BLaER1 (cell line): ENCODE measurements at regions not wholly inside any gene's neighbourhood (a gene's known extent, or its start where the extent isn't known, plus 50 kb on each side); places are given as distances from the start of the nearest gene placed in this dataset.

ENCODE experiments used
- H3K27ac ChIP-seq: shearing (Covaris generic); formaldehyde crosslinking; 2 replicates; pipeline ENCODE4 v1.8.1; 2022
- H3K27me3 ChIP-seq: shearing (Covaris generic); formaldehyde crosslinking; 2 replicates; pipeline ENCODE4 v1.8.1; 2022
- H3K36me3 ChIP-seq: shearing (Covaris generic); formaldehyde crosslinking; 2 replicates; pipeline ENCODE4 v1.8.1; 2022
- H3K4me1 ChIP-seq: shearing (Covaris generic); formaldehyde crosslinking; 2 replicates; pipeline ENCODE4 v1.8.1; 2022
- H3K4me2 ChIP-seq: shearing (Covaris generic); formaldehyde crosslinking; 2 replicates; pipeline ENCODE4 v1.8.1; 2022
- H3K4me3 ChIP-seq: shearing (Covaris generic); formaldehyde crosslinking; 2 replicates; pipeline ENCODE4 v1.8.1; 2022
- H3K9ac ChIP-seq: shearing (Covaris generic); formaldehyde crosslinking; 2 replicates; pipeline ENCODE4 v1.8.1; 2022
- H3K9me3 ChIP-seq: shearing (Covaris generic); formaldehyde crosslinking; 2 replicates; pipeline ENCODE4 v1.8.1; 2022
- H4K20me1 ChIP-seq: shearing (Covaris generic); formaldehyde crosslinking; 2 replicates; pipeline ENCODE4 v1.8.1; 2022
- Cebpa-rat ChIP-seq: shearing (Covaris generic); IDR thresholded peaks from 2 replicates; pipeline ENCODE4 v1.8.1; 2022

DNA sequence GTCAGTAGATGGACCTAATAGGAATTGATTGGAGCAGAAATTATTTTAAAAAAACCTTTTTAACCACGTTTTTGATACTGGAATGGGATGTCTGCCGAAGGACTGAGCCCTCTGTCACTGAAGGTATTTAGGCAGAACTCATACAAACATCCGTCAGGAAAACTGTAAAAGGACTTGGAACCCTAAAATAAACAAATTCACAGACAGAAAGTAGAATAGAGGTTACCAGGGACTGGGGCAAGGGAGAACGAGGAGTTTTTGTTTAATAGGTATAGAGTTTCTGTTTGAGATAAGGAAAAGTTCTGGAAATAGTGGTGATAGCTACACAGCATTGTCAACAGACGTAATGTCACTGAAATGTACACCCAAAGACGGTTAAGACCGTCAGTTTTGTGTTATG, 105.5 kb downstream of the BCOR start:
- Histone ChIP-seq H3K4me3 (no peak overlapping the region), H3K9me3 (no peaks in the 10 kb centered on the region), H3K4me1 (no peaks in the 10 kb centered on the region), H3K36me3 (no peaks in the 10 kb centered on the region), H4K20me1 (no peaks in the 10 kb centered on the region), H3K4me2 (no peak overlapping the region), H3K27me3 (no peaks in the 10 kb centered on the region), H3K9ac (no peak overlapping the region), H3K27ac (no peak overlapping the region)
- TF ChIP-seq Cebpa-rat = no peak

DNA sequence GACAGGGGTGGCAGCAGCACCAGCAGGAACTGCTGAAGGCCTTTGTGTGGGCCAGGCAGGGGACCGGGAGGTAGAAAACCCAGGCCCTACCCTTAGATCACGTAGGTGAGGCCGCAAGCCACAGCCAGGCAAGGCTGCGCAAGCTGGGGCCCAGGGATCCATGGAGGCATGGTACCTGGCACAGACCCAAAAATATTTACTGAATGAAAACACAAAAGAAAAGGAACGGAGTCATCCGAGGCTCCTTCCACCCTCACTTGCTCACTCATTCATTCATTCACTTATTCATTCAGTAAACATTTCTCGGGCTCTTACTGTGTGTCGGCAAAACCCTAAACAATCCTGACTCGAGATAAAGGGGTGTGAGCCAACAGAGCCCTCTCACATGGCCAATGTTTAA, 102.3 kb downstream of the BCOR start:
- no peaks in the 10 kb centered on the region for H4K20me1 ChIP-seq
- H3K27ac ChIP-seq = no peak overlapping the region
- H3K4me2 ChIP-seq = no peak overlapping the region
- H3K4me3 ChIP-seq = no peak overlapping the region
- H3K4me1 ChIP-seq = no peaks in the 10 kb centered on the region
- no peak for TF ChIP-seq Cebpa-rat
- H3K27me3 ChIP-seq = no peaks in the 10 kb centered on the region
- H3K9me3 ChIP-seq = no peaks in the 10 kb centered on the region
- H3K9ac ChIP-seq = no peak overlapping the region
- H3K36me3 ChIP-seq = no peaks in the 10 kb centered on the region

- Histone ChIP-seq H3K4me3 (no peak overlapping the region), H3K9ac (no peak overlapping the region), H3K4me2 (no peak overlapping the region), H3K27ac (no peak overlapping the region), H3K4me1 (no peaks in the 10 kb centered on the region), H3K9me3 (no peaks in the 10 kb centered on the region), H3K36me3 (no peaks in the 10 kb centered on the region), H3K27me3 (no peaks in the 10 kb centered on the region), H4K20me1 (no peaks in the 10 kb centered on the region)
- no peak for TF ChIP-seq Cebpa-rat
These were observed 101.2 kb downstream of the BCOR start for GRCh38 chrX:39996536-39996935.

DNA sequence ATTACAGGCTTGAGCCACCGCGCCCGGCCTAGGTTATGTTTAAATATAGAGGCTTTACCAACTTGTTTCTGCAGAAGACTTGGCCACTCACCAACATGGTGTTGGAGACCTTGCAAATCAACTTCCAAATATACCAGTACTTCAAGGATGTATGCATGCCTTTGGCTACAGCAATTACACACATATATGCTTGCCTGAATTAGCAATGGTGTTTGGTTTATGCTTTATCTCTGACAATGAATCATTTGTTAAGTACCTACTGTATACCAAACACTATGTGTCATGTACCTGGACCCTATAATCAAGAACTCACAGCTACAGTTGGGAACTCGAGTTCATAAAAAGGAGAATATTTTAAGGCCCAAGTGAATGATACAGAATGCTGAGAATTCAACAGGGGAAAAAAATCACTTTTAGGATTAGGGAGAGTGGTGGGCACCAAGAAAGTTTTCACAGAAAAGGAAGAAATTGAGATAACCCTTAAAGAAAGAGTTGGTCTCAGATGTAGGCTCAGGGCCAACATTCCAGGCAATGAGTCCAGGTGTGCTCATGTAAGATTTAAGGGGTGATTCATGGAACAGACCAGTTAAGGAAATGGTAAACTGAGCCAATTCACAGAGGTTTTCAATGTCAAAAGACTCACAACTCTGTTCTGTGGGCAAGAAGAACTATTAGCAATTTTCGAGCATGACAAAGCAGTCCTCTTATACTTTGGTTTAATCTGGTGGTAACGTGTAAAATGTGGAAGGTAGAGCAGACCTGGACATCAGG, 98.9 kb downstream of the BCOR start:
- H3K27me3 ChIP-seq = peaks cover under 1% of the 10 kb centered on the region; the same call in 1 of the 2 replicates
- H3K36me3 ChIP-seq = no peaks in the 10 kb centered on the region
- H3K9me3 ChIP-seq = no peaks in the 10 kb centered on the region
- no peaks in the 10 kb centered on the region for H4K20me1 ChIP-seq
- no peak overlapping the region for H3K9ac ChIP-seq
- H3K4me3 ChIP-seq = no peak overlapping the region
- no peak for TF ChIP-seq Cebpa-rat
- H3K27ac ChIP-seq = no peak overlapping the region
- peaks cover 16% of the 10 kb centered on the region for H3K4me1 ChIP-seq
- no peak overlapping the region for H3K4me2 ChIP-seq
